ENCODE measurements at regions not wholly inside any gene's neighbourhood (a gene's known extent, or its start where the extent isn't known, plus 50 kb on each side); places are given as distances from the start of the nearest gene placed in this dataset.

GRCh38 chr2:107312240-107312639 lies 426.3 kb upstream of the ST6GAL2 start:
- Histone ChIP-seq H4K91ac (ENCODE audit: insufficient read length, low read depth, low read length) (no peak overlapping the region), H3K14ac (ENCODE audit: insufficient read depth, low read length) (no peak overlapping the region), H3K9me3 (ENCODE audit: control insufficient read depth, low read depth, low read length) (no peaks in the 10 kb centered on the region), H3K79me2 (ENCODE audit: insufficient read depth, low read length) (no peaks in the 10 kb centered on the region), H3K4me1 (ENCODE audit: insufficient read depth, low read length) (no peaks in the 10 kb centered on the region), H2BK20ac (ENCODE audit: low read depth, low read length, poor library complexity, severe bottlenecking) (no peak overlapping the region), H3K4ac (ENCODE audit: low read depth, low read length) (no peak overlapping the region), H4K8ac (replicated peaks; ENCODE audit: insufficient read length, low read depth, low read length) (no peak overlapping the region), H3K23me2 (ENCODE audit: insufficient read length, low read depth, low read length, poor library complexity, severe bottlenecking) (no peaks in the 10 kb centered on the region), H4K20me1 (ENCODE audit: control insufficient read depth, insufficient read depth, insufficient read length) (no peaks in the 10 kb centered on the region), H4K5ac (ENCODE audit: insufficient read length, low read depth, low read length) (no peak overlapping the region), H2BK12ac (ENCODE audit: insufficient read length, low read depth, low read length) (no peak overlapping the region), H3K4me2 (ENCODE audit: insufficient read depth, insufficient read length, low read length) (no peak overlapping the region), H3K18ac (ENCODE audit: insufficient read length, low read depth, low read length) (no peak overlapping the region), H2BK5ac (ENCODE audit: insufficient read length, low read length) (no peak overlapping the region), H3K79me1 (ENCODE audit: insufficient read depth, low read depth, low read length, poor library complexity, severe bottlenecking) (no peaks in the 10 kb centered on the region), H3T11ph (ENCODE audit: low read length) (no peak overlapping the region), H3K9ac (ENCODE audit: extremely low read depth, insufficient read length, low read length) (no peak overlapping the region), H3K27ac (ENCODE audit: insufficient read length, low read depth, low read length) (no peak overlapping the region), H2AFZ (ENCODE audit: low read length) (no peak overlapping the region), H2BK15ac (ENCODE audit: low read depth, low read length) (no peak overlapping the region), H2AK5ac (ENCODE audit: insufficient read length, low read length) (no peak overlapping the region), H2BK120ac (ENCODE audit: low read depth, low read length, poor library complexity, severe bottlenecking) (no peak overlapping the region), H3K56ac (ENCODE audit: insufficient read length, low read depth, low read length) (no peak overlapping the region), H3K23ac (ENCODE audit: insufficient read length, low read depth, low read length) (no peak overlapping the region), H3K27me3 (ENCODE audit: insufficient read depth, low read length) (no peaks in the 10 kb centered on the region)
- H3K36me3 Mint-ChIP-seq (ENCODE audit: insufficient read depth in 1 of 3, low read depth in 3 of 3) = peaks cover 2 to 4% (median 2%) of the 10 kb centered on the region in 3 experiments; a peak in 3 of 7 replicates
- H3K27me3 Mint-ChIP-seq (ENCODE audit: low read depth) = no peaks in the 10 kb centered on the region
- no CpG with 5 or more reads among the region's 4 CpGs for WGBS (ENCODE audit: extremely low coverage, insufficient read length, low lambda C conversion rate)
- DNase-seq = no peak
- H3K4me1 Mint-ChIP-seq = no peaks in the 10 kb centered on the region
- TF ChIP-seq CTCF (conservative IDR thresholded peaks at IDR 0.05) = no peak
- no peak overlapping the region for H3K27ac Mint-ChIP-seq
- no peak overlapping the region for H3K4me3 Mint-ChIP-seq
- H3K9me3 Mint-ChIP-seq = peaks cover 0 to 4% of the 10 kb centered on the region in 2 experiments

All from H9 (cell line).